Heart left ventricle (tissue), 13 donors: ENCODE measurements at regions not wholly inside any gene's neighbourhood (a gene's known extent, or its start where the extent isn't known, plus 50 kb on each side); places are given as distances from the start of the nearest gene placed in this dataset.

ENCODE experiments used
- CTCF ChIP-seq, 12 donors: fragments of 200-600 bp; sonication (generic) in 4 of 12; IDR thresholded peaks; one replicate each; pipeline versions ENCODE4 v1.5.0 to v1.8.0; 2018 to 2022; ENCODE audit warnings: antibody characterized with exemption in 12 of 12, mild to moderate bottlenecking in 5 of 12
- POLR2A ChIP-seq, 2 donors: fragments of 450-650 bp; IDR thresholded peaks; one replicate each; pipeline ENCODE4 v1.6.1; 2017; ENCODE audit warnings: antibody characterized with exemption in 2 of 2, mild to moderate bottlenecking in 2 of 2, moderate library complexity in 2 of 2
- donor health status: ischemic (EF 13 %, LVEDD 7.1; RV severe dilation, severe dysfunction).
- donor health status: DM: no; HTN: yes; CAD: no.
- donor health status: DM: no; HTN: no; CAD: no.
- donor health status: ischemic (EF 25% LVEDD 6.9; RV normal size, moderate dysfunction).
- donor health status: ischemic (EF 25% LVEDD 5.7; RV mildly dilated, moderate dysfunction).
- donor health status: ischemic (EF 35%, LVEDD 5.7; RV mildly dilated, moderate dysfunction).
- donor health status: nonischemic (EF 11% LVEDD 7.7; RV severe dilation, severe dysfunction).
- donor health status: DM: yes; HTN: yes; CAD: no.
- donor health status: PGD.
- donor health status: ischemic (EF 29% LVEDD 5.4; RV normal size, mild dysfunction).
- donor health status: nonischemic (EF 23%, LVEDD 6.1; RV moderate dilation, normal function).

GRCh38 chr13:92963029-92963428 is 263.6 kb upstream of the GPC6 start:
- TF ChIP-seq CTCF (IDR thresholded peaks at IDR 0.05): no peak
- no peak for TF ChIP-seq POLR2A (IDR thresholded peaks at IDR 0.05)
